Natural killer cell (primary cell): ENCODE measurements at regions not wholly inside any gene's neighbourhood (a gene's known extent, or its start where the extent isn't known, plus 50 kb on each side); places are given as distances from the start of the nearest gene placed in this dataset.
"Not testable (repeated sequence)": the region's sequence is repeated elsewhere in the genome, so short reads cannot be mapped to it uniquely, and the experiment has no call there.

ENCODE experiments used
- ATAC-seq, 3 donors: fragments of 150-1000 bp in 2 of 3; fragments of 200-7000 bp in 1 of 3; cut with Tn5 transposase; 1 replicate in 1 of 3; 2 replicates in 2 of 3; pipeline ENCODE4 v1.10.0; 2021; ENCODE audit warnings: mild to moderate bottlenecking in 2 of 3, moderate library complexity in 2 of 3
- DNase-seq, 2 donors: peaks; one replicate each; pipeline versions ENCODE4 v3.0.0 to v3.0.0-alpha.2; 2013 to 2021; ENCODE audit warnings: mixed read lengths in 1 of 2
- H3K27ac ChIP-seq: one replicate; pipeline ENCODE4 v1.5.1; 2013; ENCODE audit warnings: mild to moderate bottlenecking, low read length
- H3K27me3 ChIP-seq: one replicate; pipeline ENCODE4 v1.6.1; 2013; ENCODE audit warnings: low read length; ENCODE audit not compliant: control insufficient read depth, insufficient read depth
- H3K36me3 ChIP-seq: one replicate; pipeline ENCODE4 v1.6.1; 2013; ENCODE audit warnings: low read length; ENCODE audit not compliant: control insufficient read depth, insufficient read depth
- H3K4me1 ChIP-seq: one replicate; pipeline ENCODE4 v1.6.1; 2013; ENCODE audit warnings: low read length; ENCODE audit not compliant: control insufficient read depth, insufficient read depth
- H3K4me3 ChIP-seq: one replicate; pipeline ENCODE4 v1.5.1; 2013; ENCODE audit warnings: low read length
- H3K9me3 ChIP-seq: one replicate; pipeline ENCODE4 v1.6.1; 2013; ENCODE audit warnings: low read length; ENCODE audit not compliant: control insufficient read depth, insufficient read depth
- H3K27ac Mint-ChIP-seq, 2 donors: one replicate each; pipeline ENCODE4 v1.8.0; 2022; ENCODE audit warnings: mild to moderate bottlenecking in 2 of 2, mixed read lengths in 2 of 2, moderate library complexity in 1 of 2
- H3K27me3 Mint-ChIP-seq, 2 donors: one replicate each; pipeline ENCODE4 v1.8.0; 2022; ENCODE audit warnings: low read depth in 2 of 2, mixed read lengths in 2 of 2
- H3K36me3 Mint-ChIP-seq: one replicate; pipeline ENCODE4 v1.8.0; 2022; ENCODE audit warnings: mixed read lengths
- H3K4me1 Mint-ChIP-seq, 2 donors: one replicate each; pipeline ENCODE4 v1.8.0; 2022; ENCODE audit warnings: mixed read lengths in 2 of 2
- H3K4me3 Mint-ChIP-seq: one replicate; pipeline ENCODE4 v1.8.0; 2022; ENCODE audit warnings: mild to moderate bottlenecking, moderate library complexity, mixed read lengths
- H3K9me3 Mint-ChIP-seq, 2 donors: one replicate each; pipeline ENCODE4 v1.8.0; 2022; ENCODE audit warnings: mixed read lengths in 2 of 2
- CTCF ChIP-seq: fragments of 200-600 bp; IDR thresholded peaks from one replicate; pipeline ENCODE4 v1.8.0; 2022; ENCODE audit warnings: antibody characterized with exemption
- WGBS: methylation state at CpG from one replicate; pipeline ENCODE4 v1.1.7; 2013; ENCODE audit warnings: missing lambda C conversion rate; ENCODE audit not compliant: insufficient coverage; 5-methylcytosine and 5-hydroxymethylcytosine counted together
- intact Hi-C: fragments of 100-400 bp; cut with micrococcal nuclease; formaldehyde crosslinking; loops from one replicate; pipeline ENCODE4 v1.14.2; 2022

GRCh38 chr9:100731038-100731556 is 153.2 kb downstream of the CAVIN4 start:
- Histone ChIP-seq H3K27ac (no peak overlapping the region), H3K9me3 (no peaks in the 10 kb centered on the region), H3K27me3 (no peaks in the 10 kb centered on the region), H3K4me1 (no peaks in the 10 kb centered on the region), H3K36me3 (no peaks in the 10 kb centered on the region), H3K4me3 (no peak overlapping the region)
- no peaks in the 10 kb centered on the region for H3K4me1 Mint-ChIP-seq
- TF ChIP-seq CTCF: no peak
- peaks cover 4% of the 10 kb centered on the region in 2 donors for H3K9me3 Mint-ChIP-seq
- WGBS: 95% methylated on average over 18 of the region's 18 CpGs
- H3K4me3 Mint-ChIP-seq: no peak overlapping the region
- no peak overlapping the region for H3K27ac Mint-ChIP-seq
- no peaks in the 10 kb centered on the region for H3K27me3 Mint-ChIP-seq
- no peak for ATAC-seq
- intact Hi-C loops: no loop called here
- no peak for DNase-seq
- H3K36me3 Mint-ChIP-seq: no peaks in the 10 kb centered on the region

GRCh38 chr9:100731557-100731956 is 153.7 kb downstream of the CAVIN4 start:
- H3K9me3 Mint-ChIP-seq: peaks cover 4% of the 10 kb centered on the region in 2 donors
- no peak for TF ChIP-seq CTCF
- H3K4me1 Mint-ChIP-seq: no peaks in the 10 kb centered on the region
- no peak overlapping the region for H3K27ac ChIP-seq
- H3K4me3 ChIP-seq: no peak overlapping the region
- no peaks in the 10 kb centered on the region for H3K36me3 ChIP-seq
- no peaks in the 10 kb centered on the region for H3K4me1 ChIP-seq
- H3K27me3 Mint-ChIP-seq: no peaks in the 10 kb centered on the region
- ATAC-seq (peak in 1 of 3 donors; percentile 37), DNase-seq (no peak)
- H3K36me3 Mint-ChIP-seq: no peaks in the 10 kb centered on the region
- no peaks in the 10 kb centered on the region for H3K9me3 ChIP-seq
- 91% methylated on average over 11 of the region's 11 CpGs for WGBS
- no peak overlapping the region for H3K27ac Mint-ChIP-seq
- intact Hi-C loops: no loop called here
- no peak overlapping the region for H3K4me3 Mint-ChIP-seq
- no peaks in the 10 kb centered on the region for H3K27me3 ChIP-seq

DNA sequence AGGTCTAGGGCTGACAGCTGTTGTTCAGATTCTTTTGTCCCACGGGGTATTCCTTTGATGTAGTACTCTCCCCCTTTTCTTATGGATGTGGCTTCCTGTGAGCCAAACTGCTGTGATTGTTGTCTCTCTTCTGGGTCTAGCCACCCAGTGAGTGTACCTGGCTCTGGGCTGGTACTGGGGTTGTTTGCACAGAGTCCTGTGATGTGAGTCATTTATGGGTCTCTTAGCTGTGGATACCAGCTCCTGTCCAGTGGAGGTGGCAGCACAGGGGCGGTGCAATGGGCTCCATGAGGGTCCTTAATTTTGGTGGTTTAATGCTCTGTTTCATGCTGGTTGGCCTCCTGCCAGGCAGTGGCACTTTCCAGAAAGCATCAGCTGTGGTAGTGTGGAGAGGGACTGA is 161.3 kb downstream of the CAVIN4 start:
- 58% methylated on average over 2 of the region's 2 CpGs for WGBS
- Mint-ChIP-seq H3K36me3 (no peaks in the 10 kb centered on the region), H3K27me3 (no peaks in the 10 kb centered on the region), H3K4me3 (no peak overlapping the region), H3K9me3 (peaks cover 10 to 17% of the 10 kb centered on the region in 2 donors), H3K27ac (no peak overlapping the region), H3K4me1 (no peaks in the 10 kb centered on the region)
- no peak overlapping the region for H3K4me3 ChIP-seq
- peaks cover 6% of the 10 kb centered on the region for H3K9me3 ChIP-seq
- intact Hi-C loops: no loop called here
- no peaks in the 10 kb centered on the region for H3K27me3 ChIP-seq
- no peak overlapping the region for H3K27ac ChIP-seq
- DNase-seq: no peak
- TF ChIP-seq CTCF: no peak
- ATAC-seq: no peak
- H3K36me3 ChIP-seq: no peaks in the 10 kb centered on the region
- H3K4me1 ChIP-seq: no peaks in the 10 kb centered on the region

DNA sequence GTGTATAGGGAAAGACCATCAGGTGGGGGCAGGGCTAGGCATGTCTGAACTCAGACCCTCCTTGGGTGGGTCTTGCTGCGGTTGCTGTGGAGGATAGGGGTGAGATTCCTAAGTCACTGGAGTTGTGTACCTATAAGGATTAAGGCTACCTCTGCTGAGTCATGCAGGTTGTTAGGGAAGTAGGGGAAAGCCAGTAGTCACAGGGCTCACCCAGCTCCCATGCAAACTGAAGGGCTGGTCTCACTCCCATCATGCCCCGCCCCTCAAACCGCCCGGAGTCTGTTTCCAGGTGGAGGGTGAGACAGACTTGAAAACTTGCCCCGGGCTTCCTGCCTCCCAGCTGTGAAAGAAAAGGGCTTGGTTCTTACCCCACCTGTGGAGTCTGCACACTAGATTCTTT is 161.8 kb downstream of the CAVIN4 start:
- Mint-ChIP-seq H3K27ac (no peak overlapping the region), H3K9me3 (peaks cover 10 to 17% of the 10 kb centered on the region in 2 donors), H3K4me3 (no peak overlapping the region), H3K4me1 (no peaks in the 10 kb centered on the region), H3K36me3 (no peaks in the 10 kb centered on the region), H3K27me3 (no peaks in the 10 kb centered on the region)
- intact Hi-C loops: no loop called here
- Histone ChIP-seq H3K9me3 (peaks cover 6% of the 10 kb centered on the region), H3K4me3 (no peak overlapping the region), H3K4me1 (no peaks in the 10 kb centered on the region), H3K27ac (no peak overlapping the region), H3K27me3 (no peaks in the 10 kb centered on the region), H3K36me3 (no peaks in the 10 kb centered on the region)
- no peak for ATAC-seq
- DNase-seq: no peak
- no peak for TF ChIP-seq CTCF
- WGBS: 89% methylated on average over 5 of the region's 5 CpGs

DNA sequence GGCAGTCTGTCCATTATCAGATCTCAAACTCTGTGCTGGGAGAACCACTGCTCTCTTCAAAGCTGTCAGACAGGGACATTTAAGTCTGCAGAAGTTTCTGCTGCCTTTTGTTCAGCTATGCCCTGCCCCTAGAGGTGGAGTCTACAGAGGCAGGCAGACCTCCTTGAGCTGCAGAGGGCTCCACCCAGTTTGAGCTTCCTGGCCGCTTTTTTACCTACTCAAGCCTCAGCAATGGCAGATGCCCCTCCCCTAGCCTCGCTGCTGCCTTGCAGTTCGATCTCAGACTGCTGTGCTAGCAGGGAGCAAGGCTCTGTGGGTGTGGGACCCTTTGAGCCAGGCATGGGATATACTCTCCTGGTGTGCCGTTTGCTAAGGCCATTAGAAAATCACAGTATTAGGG is 171.1 kb downstream of the CAVIN4 start:
- H3K27me3 ChIP-seq, H3K36me3 ChIP-seq, ATAC-seq, H3K27ac Mint-ChIP-seq, DNase-seq, H3K27me3 Mint-ChIP-seq, H3K4me3 ChIP-seq, H3K27ac ChIP-seq, H3K36me3 Mint-ChIP-seq, H3K9me3 ChIP-seq, H3K4me1 Mint-ChIP-seq, H3K4me1 ChIP-seq, H3K4me3 Mint-ChIP-seq, intact Hi-C loops: not testable (repeated sequence)
- peaks cover 11 to 12% of the 10 kb centered on the region in 2 donors for H3K9me3 Mint-ChIP-seq
- 79% methylated on average over 4 of the region's 4 CpGs for WGBS
